ENCODE measurements at regions not wholly inside any gene's neighbourhood (a gene's known extent, or its start where the extent isn't known, plus 50 kb on each side); places are given as distances from the start of the nearest gene placed in this dataset.

DNA sequence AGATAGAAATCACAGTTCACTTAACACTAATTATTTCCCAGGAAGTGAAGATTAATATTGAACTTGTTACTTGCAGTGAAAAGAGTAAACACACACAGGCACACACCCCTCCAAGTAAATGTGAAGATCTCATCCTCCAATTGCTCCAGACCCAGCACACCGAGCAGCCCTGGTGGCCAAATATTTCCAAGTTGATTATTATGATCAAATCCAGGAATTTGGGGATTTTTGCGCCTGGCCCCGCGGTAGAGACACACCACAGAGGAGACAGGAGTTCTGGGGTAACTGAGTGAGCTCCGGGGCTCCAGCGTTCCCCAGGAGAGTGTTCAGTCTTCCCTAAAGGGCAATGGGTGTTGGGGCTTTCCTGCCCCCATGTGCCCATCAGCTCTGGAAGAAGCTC lies 431.5 kb downstream of the BCL11B start:
- Histone ChIP-seq H3K4me3 (no peak overlapping the region), H3K9me3 (no peaks in the 10 kb centered on the region), H3K4me1 (no peaks in the 10 kb centered on the region), H3K27ac (no peak overlapping the region), H3K36me3 (no peaks in the 10 kb centered on the region), H3K27me3 (no peaks in the 10 kb centered on the region)
- DNase-seq (ENCODE audit: low spot score in 2 of 2) = peak in 1 of 2 donors; percentile 71
- 73% methylated on average over 6 of the region's 6 CpGs for WGBS
- TF ChIP-seq POLR2A (IDR thresholded peaks at IDR 0.05) = no peak
- no peak for TF ChIP-seq POLR2AphosphoS5 (IDR thresholded peaks at IDR 0.05)
- TF ChIP-seq EP300 (IDR thresholded peaks at IDR 0.05) = no peak
- TF ChIP-seq, protein P1, sequence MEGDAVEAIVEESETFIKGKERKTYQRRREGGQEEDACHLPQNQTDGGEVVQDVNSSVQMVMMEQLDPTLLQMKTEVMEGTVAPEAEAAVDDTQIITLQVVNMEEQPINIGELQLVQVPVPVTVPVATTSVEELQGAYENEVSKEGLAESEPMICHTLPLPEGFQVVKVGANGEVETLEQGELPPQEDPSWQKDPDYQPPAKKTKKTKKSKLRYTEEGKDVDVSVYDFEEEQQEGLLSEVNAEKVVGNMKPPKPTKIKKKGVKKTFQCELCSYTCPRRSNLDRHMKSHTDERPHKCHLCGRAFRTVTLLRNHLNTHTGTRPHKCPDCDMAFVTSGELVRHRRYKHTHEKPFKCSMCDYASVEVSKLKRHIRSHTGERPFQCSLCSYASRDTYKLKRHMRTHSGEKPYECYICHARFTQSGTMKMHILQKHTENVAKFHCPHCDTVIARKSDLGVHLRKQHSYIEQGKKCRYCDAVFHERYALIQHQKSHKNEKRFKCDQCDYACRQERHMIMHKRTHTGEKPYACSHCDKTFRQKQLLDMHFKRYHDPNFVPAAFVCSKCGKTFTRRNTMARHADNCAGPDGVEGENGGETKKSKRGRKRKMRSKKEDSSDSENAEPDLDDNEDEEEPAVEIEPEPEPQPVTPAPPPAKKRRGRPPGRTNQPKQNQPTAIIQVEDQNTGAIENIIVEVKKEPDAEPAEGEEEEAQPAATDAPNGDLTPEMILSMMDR (IDR thresholded peaks at IDR 0.05) = no peak

DNA sequence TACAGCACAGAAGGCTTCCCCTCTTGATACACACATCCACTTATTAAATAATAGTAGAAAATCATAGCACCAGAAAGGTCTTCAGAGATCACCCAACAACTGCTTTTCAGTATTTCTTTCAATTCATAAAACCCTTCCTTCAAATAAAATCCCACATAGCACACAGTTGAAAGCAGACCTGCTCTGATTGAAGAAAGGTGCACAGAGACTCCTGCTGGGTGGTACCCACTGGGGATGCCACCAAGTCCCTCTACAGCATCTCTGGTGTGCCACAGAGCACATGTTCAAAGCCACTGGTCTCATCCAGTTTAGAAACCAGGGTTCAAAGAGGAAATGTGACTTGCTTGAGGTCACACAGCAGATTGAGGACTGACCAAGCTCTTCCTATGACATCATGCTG lies 427.5 kb downstream of the BCL11B start:
- no peak overlapping the region for H3K4me3 ChIP-seq
- no peaks in the 10 kb centered on the region for H3K4me1 ChIP-seq
- no peaks in the 10 kb centered on the region for H3K36me3 ChIP-seq
- H3K9me3 ChIP-seq = no peaks in the 10 kb centered on the region
- DNase-seq (ENCODE audit: low spot score in 2 of 2) = no peak
- TF ChIP-seq POLR2A (IDR thresholded peaks at IDR 0.05) (no peak), POLR2AphosphoS5 (IDR thresholded peaks at IDR 0.05) (no peak), EP300 (IDR thresholded peaks at IDR 0.05) (no peak)
- TF ChIP-seq, protein P1 (IDR thresholded peaks at IDR 0.05) = no peak
- H3K27me3 ChIP-seq = no peaks in the 10 kb centered on the region
- H3K27ac ChIP-seq = no peak overlapping the region

DNA sequence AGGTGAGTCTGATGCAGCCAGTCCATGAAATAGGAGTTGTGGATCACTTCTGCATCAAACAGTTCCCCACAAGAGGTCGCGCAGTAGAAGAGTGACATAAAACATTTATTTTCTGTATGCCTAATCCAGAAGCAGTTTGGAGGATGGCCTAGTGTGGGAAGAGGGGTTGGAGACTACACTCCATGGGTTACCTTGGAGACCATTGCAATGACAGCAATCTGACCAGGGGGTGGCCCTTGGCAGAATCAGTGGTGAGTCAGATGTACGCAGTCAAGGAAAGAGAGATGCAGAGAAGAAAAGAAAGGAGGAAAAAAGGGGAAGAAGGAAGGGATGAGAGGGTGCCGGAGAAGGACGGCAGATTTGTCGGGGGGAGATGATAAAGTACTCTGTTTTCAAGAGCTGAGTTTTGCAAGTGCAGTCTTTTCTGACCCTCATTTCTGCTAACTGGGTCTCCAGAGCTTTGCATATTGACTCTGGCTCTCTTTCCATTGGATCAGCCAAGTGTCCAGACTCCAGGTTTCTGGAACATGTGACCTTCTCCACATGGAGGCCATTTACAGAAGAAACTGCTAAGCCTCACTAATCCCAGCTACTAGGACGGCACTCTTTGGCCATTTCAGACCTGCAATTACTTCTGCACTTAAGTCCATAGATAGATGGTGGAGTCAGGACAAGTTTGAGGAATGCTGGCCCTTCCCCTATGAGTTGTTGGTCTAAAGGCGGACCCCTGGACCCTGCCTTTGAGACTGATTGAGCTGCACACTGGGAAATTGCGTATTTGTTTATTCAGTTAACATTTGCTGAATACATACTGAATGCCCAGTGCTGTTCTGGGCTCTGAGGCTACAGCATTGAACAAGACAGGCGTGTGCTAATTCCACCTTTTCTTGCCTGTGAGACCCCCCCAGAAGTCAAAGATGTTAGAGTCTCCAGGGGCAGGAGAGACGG lies 424.2 kb downstream of the BCL11B start:
- TF ChIP-seq, protein P1 (IDR thresholded peaks at IDR 0.05) = no peak
- TF ChIP-seq POLR2AphosphoS5 (IDR thresholded peaks at IDR 0.05) (no peak), POLR2A (IDR thresholded peaks at IDR 0.05) (no peak), EP300 (IDR thresholded peaks at IDR 0.05) (no peak)
- 89% methylated on average over 11 of the region's 11 CpGs for WGBS
- no peaks in the 10 kb centered on the region for H3K4me1 ChIP-seq
- no peak overlapping the region for H3K4me3 ChIP-seq
- no peak overlapping the region for H3K27ac ChIP-seq
- H3K36me3 ChIP-seq = no peaks in the 10 kb centered on the region
- no peaks in the 10 kb centered on the region for H3K9me3 ChIP-seq
- DNase-seq (ENCODE audit: low spot score in 2 of 2) = no peak
- H3K27me3 ChIP-seq = no peaks in the 10 kb centered on the region

DNA sequence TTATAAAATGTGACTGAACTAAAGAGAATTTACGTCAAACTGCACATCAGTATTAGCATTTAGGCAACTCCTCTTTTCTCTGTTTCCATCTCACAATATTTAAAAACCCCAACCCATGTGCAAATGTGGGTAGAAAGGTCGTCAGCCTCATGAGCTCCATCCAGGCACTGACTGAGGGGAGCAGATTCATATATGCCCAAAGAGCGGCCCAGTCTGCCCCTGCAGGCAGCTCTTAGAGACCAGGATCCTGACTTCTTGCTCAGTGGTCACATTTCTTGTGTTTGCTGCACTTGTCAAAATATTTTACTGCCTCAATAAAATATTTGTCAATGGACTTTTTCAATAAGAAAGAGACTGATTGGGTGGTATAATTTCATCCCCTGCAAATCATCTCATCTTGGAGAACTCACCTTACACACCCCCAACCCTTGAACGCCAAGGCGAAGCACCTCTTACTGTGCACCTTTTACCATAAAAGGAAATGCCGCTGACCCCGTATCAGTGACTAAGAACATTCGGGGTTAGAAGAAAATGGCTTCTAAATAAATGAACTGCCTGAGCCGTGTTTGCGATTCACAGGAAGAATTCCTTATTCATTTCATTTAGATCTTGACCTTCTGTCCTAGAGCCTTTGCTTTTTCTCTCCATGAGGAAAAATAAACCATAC lies 418.8 kb downstream of the BCL11B start:
- H3K9me3 ChIP-seq = no peaks in the 10 kb centered on the region
- no peaks in the 10 kb centered on the region for H3K36me3 ChIP-seq
- no peak overlapping the region for H3K4me3 ChIP-seq
- H3K27ac ChIP-seq = no peak overlapping the region
- WGBS = 87% methylated on average over 10 of the region's 10 CpGs
- H3K27me3 ChIP-seq = peaks cover under 1% of the 10 kb centered on the region
- no peaks in the 10 kb centered on the region for H3K4me1 ChIP-seq
- peak in 1 of 2 donors; percentile 34 for DNase-seq (ENCODE audit: low spot score in 2 of 2)
- TF ChIP-seq EP300 (IDR thresholded peaks at IDR 0.05) = no peak
- TF ChIP-seq, protein P1 (IDR thresholded peaks at IDR 0.05) = no peak
- no peak for TF ChIP-seq POLR2A (IDR thresholded peaks at IDR 0.05)
- no peak for TF ChIP-seq POLR2AphosphoS5 (IDR thresholded peaks at IDR 0.05)

Measured in suprapubic skin (tissue), 4 donors.